Endodermal cell (in vitro differentiated cells): ENCODE measurements at regions not wholly inside any gene's neighbourhood (a gene's known extent, or its start where the extent isn't known, plus 50 kb on each side); places are given as distances from the start of the nearest gene placed in this dataset.

ENCODE experiments used
- DNase-seq: peaks from one replicate; pipeline ENCODE4 v3.0.0-alpha.2; 2017
- H3K27ac ChIP-seq: 2 replicates; pipeline ENCODE4 v1.5.1; 2013; ENCODE audit warnings: mild to moderate bottlenecking, low read depth, low read length, moderate library complexity
- H3K27me3 ChIP-seq: 2 replicates; pipeline ENCODE4 v1.6.1; 2013; ENCODE audit warnings: mild to moderate bottlenecking, low read length, moderate library complexity; ENCODE audit not compliant: insufficient read depth, control insufficient read depth, poor library complexity, severe bottlenecking
- H3K36me3 ChIP-seq: 2 replicates; pipeline ENCODE4 v1.7.0; 2013; ENCODE audit warnings: mild to moderate bottlenecking, low read length, moderate library complexity; ENCODE audit not compliant: control insufficient read depth, insufficient read depth
- H3K4me1 ChIP-seq: one replicate; pipeline ENCODE4 v1.7.0; 2013; ENCODE audit warnings: low read length; ENCODE audit not compliant: control insufficient read depth, insufficient read depth
- H3K4me3 ChIP-seq: 2 replicates; pipeline ENCODE4 v1.5.1; 2013; ENCODE audit warnings: mild to moderate bottlenecking, low read length, moderate library complexity
- H3K9ac ChIP-seq: 2 replicates; pipeline ENCODE4 v1.6.1; 2013; ENCODE audit warnings: mild to moderate bottlenecking, low read length, moderate library complexity; ENCODE audit not compliant: poor library complexity, severe bottlenecking; ENCODE audit errors: extremely low read depth
- H3K9me3 ChIP-seq: 2 replicates; pipeline ENCODE4 v1.6.1; 2013; ENCODE audit warnings: mild to moderate bottlenecking, low read length, moderate library complexity; ENCODE audit not compliant: control insufficient read depth
- H3K27ac Mint-ChIP-seq: 2 replicates; pipeline ENCODE4 v1.8.0; 2020; ENCODE audit warnings: mixed read lengths
- H3K27me3 Mint-ChIP-seq: 2 replicates; pipeline ENCODE4 v1.8.0; 2021; ENCODE audit warnings: mild to moderate bottlenecking, mixed read lengths; ENCODE audit not compliant: insufficient read depth
- H3K36me3 Mint-ChIP-seq: 2 replicates; pipeline ENCODE4 v1.8.0; 2020; ENCODE audit warnings: low read depth, mixed read lengths
- H3K4me1 Mint-ChIP-seq: 2 replicates; pipeline ENCODE4 v1.8.0; 2020; ENCODE audit warnings: mixed read lengths
- H3K4me3 Mint-ChIP-seq: 2 replicates; pipeline ENCODE4 v1.8.0; 2020; ENCODE audit warnings: mild to moderate bottlenecking, moderate library complexity, mixed read lengths
- H3K9me3 Mint-ChIP-seq: 2 replicates; pipeline ENCODE4 v1.8.0; 2020; ENCODE audit warnings: mild to moderate bottlenecking, mixed read lengths
- CTCF ChIP-seq: fragments of 200-600 bp; sonication (generic); conservative IDR thresholded peaks from 2 replicates; pipeline ENCODE4 v1.5.0; 2021; ENCODE audit warnings: antibody characterized with exemption, mild to moderate bottlenecking
- WGBS, 2 experiments: methylation state at CpG; one replicate each; pipeline versions ENCODE4 v1.1.5 to v1.1.7; 2013; ENCODE audit warnings: missing lambda C conversion rate in 2 of 2, mixed read lengths in 1 of 2; ENCODE audit not compliant: insufficient coverage in 1 of 2, insufficient read length in 1 of 2; 5-methylcytosine and 5-hydroxymethylcytosine counted together

DNA sequence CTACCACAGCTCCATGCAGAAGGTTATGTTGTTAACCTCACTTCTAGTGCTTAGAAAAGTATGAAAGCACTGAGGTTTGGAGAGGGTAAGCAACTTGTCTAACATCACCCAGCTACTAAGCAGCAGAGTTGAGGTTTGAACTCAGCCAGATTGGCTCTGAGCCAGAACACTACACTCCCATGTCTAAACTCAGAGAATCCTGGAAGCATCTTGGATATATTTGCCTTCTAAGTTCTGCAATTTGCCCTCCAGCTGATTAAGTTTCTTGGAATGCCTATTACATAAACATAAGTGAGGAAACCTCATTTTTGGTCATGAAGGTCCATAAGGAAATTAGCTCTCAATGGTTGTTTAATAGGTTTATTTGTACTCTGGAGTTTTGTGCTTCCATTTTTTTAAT lies 78.1 kb upstream of the PHYHIPL start:
- H3K4me3 ChIP-seq, result no peak overlapping the region
- Mint-ChIP-seq H3K4me3 (no peak overlapping the region), H3K4me1 (peaks cover 7% of the 10 kb centered on the region), H3K27ac (no peak overlapping the region), H3K9me3 (no peaks in the 10 kb centered on the region), H3K27me3 (no peaks in the 10 kb centered on the region), H3K36me3 (no peaks in the 10 kb centered on the region)
- no peak for DNase-seq
- no peak for TF ChIP-seq CTCF
- no peaks in the 10 kb centered on the region for H3K4me1 ChIP-seq
- no peak overlapping the region for H3K9ac ChIP-seq
- H3K27ac ChIP-seq, result no peak overlapping the region
- no peaks in the 10 kb centered on the region for H3K27me3 ChIP-seq
- no peaks in the 10 kb centered on the region for H3K9me3 ChIP-seq
- no peaks in the 10 kb centered on the region for H3K36me3 ChIP-seq

DNA sequence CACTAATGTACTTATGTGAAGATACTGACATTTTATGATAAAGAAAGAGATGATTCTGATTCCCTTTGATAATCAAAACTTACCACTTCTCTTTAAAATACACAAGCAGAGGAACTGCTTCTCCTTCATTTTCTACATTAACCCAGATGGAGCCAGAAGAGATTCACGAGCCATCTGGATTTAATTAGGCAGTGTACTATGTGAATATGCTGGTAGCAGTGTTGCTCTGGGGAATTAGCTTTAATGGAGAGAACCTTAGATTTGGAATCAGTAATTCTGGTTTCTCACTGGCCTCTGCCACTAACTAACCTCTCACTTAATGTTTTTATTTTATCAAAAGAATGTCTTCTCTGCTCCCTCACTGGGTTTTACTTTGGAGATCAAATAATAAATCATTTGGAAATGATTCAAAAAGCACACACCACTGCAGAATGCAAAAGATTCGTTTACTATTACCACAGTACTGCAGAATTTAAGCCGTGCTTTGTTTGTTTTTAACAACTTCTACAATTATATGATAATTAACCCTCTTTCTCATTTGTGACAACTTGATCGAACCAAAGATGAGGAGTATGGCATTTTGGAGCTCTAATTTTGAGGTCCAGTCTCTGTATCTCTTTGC lies 77.5 kb upstream of the PHYHIPL start:
- H3K36me3 Mint-ChIP-seq, result no peaks in the 10 kb centered on the region
- H3K9me3 ChIP-seq, result no peaks in the 10 kb centered on the region
- no peak overlapping the region for H3K27ac Mint-ChIP-seq
- peaks cover 7% of the 10 kb centered on the region for H3K4me1 Mint-ChIP-seq
- no peak overlapping the region for H3K27ac ChIP-seq
- H3K9me3 Mint-ChIP-seq, result no peaks in the 10 kb centered on the region
- no peaks in the 10 kb centered on the region for H3K27me3 Mint-ChIP-seq
- H3K27me3 ChIP-seq, result no peaks in the 10 kb centered on the region
- no peaks in the 10 kb centered on the region for H3K36me3 ChIP-seq
- H3K4me1 ChIP-seq, result no peaks in the 10 kb centered on the region
- no peak for TF ChIP-seq CTCF
- no peak overlapping the region for H3K9ac ChIP-seq
- no peak overlapping the region for H3K4me3 Mint-ChIP-seq
- DNase-seq, result no peak
- no peak overlapping the region for H3K4me3 ChIP-seq
- WGBS, 2 experiments, result 83 to 94% methylated on average over 1 to 4 of the region's 4 CpGs

GRCh38 chr10:59099481-59099880 lies 77.0 kb upstream of the PHYHIPL start:
- no peak for DNase-seq
- H3K9me3 ChIP-seq, result no peaks in the 10 kb centered on the region
- H3K27ac Mint-ChIP-seq, result no peak overlapping the region
- H3K9me3 Mint-ChIP-seq, result no peaks in the 10 kb centered on the region
- WGBS, 2 experiments, result 90 to 93% methylated on average over 2 of the region's 2 CpGs
- H3K4me3 Mint-ChIP-seq, result no peak overlapping the region
- no peak overlapping the region for H3K27ac ChIP-seq
- no peaks in the 10 kb centered on the region for H3K36me3 Mint-ChIP-seq
- no peak for TF ChIP-seq CTCF
- peaks cover 7% of the 10 kb centered on the region for H3K4me1 Mint-ChIP-seq
- H3K4me3 ChIP-seq, result no peak overlapping the region
- no peak overlapping the region for H3K9ac ChIP-seq
- no peaks in the 10 kb centered on the region for H3K4me1 ChIP-seq
- H3K36me3 ChIP-seq, result no peaks in the 10 kb centered on the region
- H3K27me3 Mint-ChIP-seq, result no peaks in the 10 kb centered on the region
- H3K27me3 ChIP-seq, result no peaks in the 10 kb centered on the region
